Transverse colon (tissue), 4 donors: ENCODE measurements at regions not wholly inside any gene's neighbourhood (a gene's known extent, or its start where the extent isn't known, plus 50 kb on each side); places are given as distances from the start of the nearest gene placed in this dataset.

Experiments
- DNase-seq: peaks from one replicate; pipeline ENCODE4 v3.0.0-alpha.2; 2019
- H3K27ac ChIP-seq, 4 donors: fragments of 200-600 bp; sonication (generic); 2 replicates each; pipeline ENCODE4 v1.5.1; 2016 to 2018; ENCODE audit warnings: inconsistent platforms in 4 of 4
- H3K27me3 ChIP-seq: fragments of 200-600 bp; sonication (generic); 2 replicates; pipeline ENCODE4 v1.5.1; 2017; ENCODE audit warnings: inconsistent platforms
- H3K36me3 ChIP-seq, 4 donors: fragments of 200-600 bp; sonication (generic); 2 replicates each; pipeline ENCODE4 v1.5.1; 2017 to 2019; ENCODE audit warnings: inconsistent platforms in 4 of 4
- H3K4me1 ChIP-seq, 4 donors: fragments of 200-600 bp; sonication (generic); 2 replicates each; pipeline ENCODE4 v1.5.1; 2017 to 2020; ENCODE audit warnings: inconsistent platforms in 4 of 4
- H3K4me3 ChIP-seq, 4 donors: fragments of 200-600 bp; sonication (generic); 1 replicate in 1 of 4; 2 replicates in 3 of 4; pipeline versions ENCODE4 v1.5.1 to v1.6.1; 2017 to 2019; ENCODE audit warnings: inconsistent platforms in 4 of 4
- H3K9me3 ChIP-seq, 2 donors: fragments of 200-600 bp; sonication (generic); 2 replicates each; pipeline ENCODE4 v1.5.1; 2017 to 2019; ENCODE audit warnings: inconsistent platforms in 2 of 2
- EP300 ChIP-seq: sonication (generic); formaldehyde crosslinking; IDR thresholded peaks from one replicate; pipeline ENCODE4 v1.6.1; 2017; ENCODE audit warnings: antibody characterized with exemption, low read depth
- POLR2A ChIP-seq: fragments of 450-650 bp; IDR thresholded peaks from one replicate; pipeline ENCODE4 v1.6.1; 2016; ENCODE audit warnings: antibody characterized with exemption, mild to moderate bottlenecking, moderate library complexity
- POLR2AphosphoS5 ChIP-seq, 3 donors: sonication (generic); formaldehyde crosslinking; IDR thresholded peaks; one replicate each; pipeline ENCODE4 v1.6.1; 2016; ENCODE audit warnings: antibody characterized with exemption in 3 of 3
- WGBS, 2 donors: methylation state at CpG; one replicate each; pipeline ENCODE4 v1.1.5; 2018; ENCODE audit warnings: low coverage in 1 of 2; 5-methylcytosine and 5-hydroxymethylcytosine counted together
- in situ Hi-C, 4 donors: fragments of 200-750 bp; cut with MboI; loops; one replicate each; pipeline versions ENCODE4 v1.15.0 to v1.15.1; 2017; ENCODE audit warnings: low sequenced_read_pairs in 3 of 4, low pct_ligation_motif_present in 1 of 4, low pct_unique_long_range_greater_than_20kb in 1 of 4
- intact Hi-C: fragments of 100-400 bp; cut with DNase I; formaldehyde crosslinking; loops from one replicate; pipeline ENCODE4 v1.15.1; 2023; ENCODE audit warnings: low total_unique reads
- TF ChIP-seq, protein P1 (sequence below), 5 experiments: fragments of 200-600 bp in 3 of 5; fragments of 450-650 bp in 2 of 5; sonication (generic) in 3 of 5; IDR thresholded peaks; 1 replicate in 2 of 5; 2 replicates in 3 of 5; pipeline ENCODE4 v1.5.1; 2016 to 2017; ENCODE audit warnings: antibody characterized with exemption in 5 of 5, inconsistent platforms in 3 of 5, mild to moderate bottlenecking in 2 of 5, moderate library complexity in 1 of 5

- H3K9me3 ChIP-seq: no peaks in the 10 kb centered on the region
- no peaks in the 10 kb centered on the region for H3K27me3 ChIP-seq
- H3K36me3 ChIP-seq: no peaks in the 10 kb centered on the region
- TF ChIP-seq POLR2AphosphoS5 (IDR thresholded peaks at IDR 0.05) (no peak), EP300 (no peak), POLR2A (no peak)
- TF ChIP-seq, protein P1, sequence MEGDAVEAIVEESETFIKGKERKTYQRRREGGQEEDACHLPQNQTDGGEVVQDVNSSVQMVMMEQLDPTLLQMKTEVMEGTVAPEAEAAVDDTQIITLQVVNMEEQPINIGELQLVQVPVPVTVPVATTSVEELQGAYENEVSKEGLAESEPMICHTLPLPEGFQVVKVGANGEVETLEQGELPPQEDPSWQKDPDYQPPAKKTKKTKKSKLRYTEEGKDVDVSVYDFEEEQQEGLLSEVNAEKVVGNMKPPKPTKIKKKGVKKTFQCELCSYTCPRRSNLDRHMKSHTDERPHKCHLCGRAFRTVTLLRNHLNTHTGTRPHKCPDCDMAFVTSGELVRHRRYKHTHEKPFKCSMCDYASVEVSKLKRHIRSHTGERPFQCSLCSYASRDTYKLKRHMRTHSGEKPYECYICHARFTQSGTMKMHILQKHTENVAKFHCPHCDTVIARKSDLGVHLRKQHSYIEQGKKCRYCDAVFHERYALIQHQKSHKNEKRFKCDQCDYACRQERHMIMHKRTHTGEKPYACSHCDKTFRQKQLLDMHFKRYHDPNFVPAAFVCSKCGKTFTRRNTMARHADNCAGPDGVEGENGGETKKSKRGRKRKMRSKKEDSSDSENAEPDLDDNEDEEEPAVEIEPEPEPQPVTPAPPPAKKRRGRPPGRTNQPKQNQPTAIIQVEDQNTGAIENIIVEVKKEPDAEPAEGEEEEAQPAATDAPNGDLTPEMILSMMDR (IDR thresholded peaks at IDR 0.05): no peak
- in situ Hi-C loops: no loop called here
- WGBS, 2 donors: 56 to 70% methylated on average over 5 of the region's 5 CpGs
- H3K4me3 ChIP-seq: no peak overlapping the region
- peaks cover 0 to 18% (median 9%) of the 10 kb centered on the region in 4 donors for H3K4me1 ChIP-seq
- no peak overlapping the region for H3K27ac ChIP-seq
- DNase-seq: peak; percentile 28
- intact Hi-C loops: no loop called here
Observed at GRCh38 chr20:6651016-6651415, 116.5 kb upstream of the BMP2 start.

DNA sequence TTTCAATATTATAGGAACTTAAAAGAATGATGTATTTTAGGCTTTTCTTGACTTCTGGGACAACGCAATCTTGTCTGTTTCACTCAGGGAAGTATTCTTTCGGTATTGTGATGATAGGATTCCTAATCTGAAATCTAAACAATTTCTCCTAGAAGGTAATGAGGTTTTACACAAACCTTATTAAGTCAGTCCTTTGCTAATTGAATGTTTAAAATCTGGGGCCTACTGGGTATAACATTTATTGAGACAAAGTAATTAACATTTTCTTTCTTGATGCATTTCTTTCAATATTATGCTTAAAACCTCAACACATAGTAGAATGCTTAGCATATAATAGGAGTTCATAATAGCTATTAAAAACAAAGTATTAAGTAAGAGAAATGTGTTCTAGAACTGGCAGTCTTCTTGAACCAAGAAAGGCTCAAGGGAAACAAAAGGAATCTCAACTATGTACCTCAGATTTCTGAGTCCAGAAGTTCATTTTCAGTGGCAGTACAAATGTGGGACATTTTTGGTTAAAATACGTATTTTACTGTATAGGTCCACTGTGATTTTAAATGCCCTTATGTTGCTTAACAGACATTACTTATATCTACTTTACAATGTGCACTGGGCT, 121.4 kb upstream of the BMP2 start:
- no peak for DNase-seq
- Histone ChIP-seq H3K9me3 (no peaks in the 10 kb centered on the region), H3K4me3 (no peak overlapping the region), H3K27ac (no peak overlapping the region), H3K36me3 (no peaks in the 10 kb centered on the region), H3K4me1 (no peaks in the 10 kb centered on the region), H3K27me3 (no peaks in the 10 kb centered on the region)
- in situ Hi-C loops: loop anchor here in 2 of 4 donors (25.0 kb wide), 2 partner anchors 91 to 166 kb away; no protein-coding TSS in a partner anchor
- intact Hi-C loops: no loop called here
- 84 to 96% methylated on average over 3 of the region's 3 CpGs for WGBS, 2 donors
- TF ChIP-seq POLR2A (no peak), EP300 (no peak)
- TF ChIP-seq, protein P1 (IDR thresholded peaks at IDR 0.05): no peak

DNA sequence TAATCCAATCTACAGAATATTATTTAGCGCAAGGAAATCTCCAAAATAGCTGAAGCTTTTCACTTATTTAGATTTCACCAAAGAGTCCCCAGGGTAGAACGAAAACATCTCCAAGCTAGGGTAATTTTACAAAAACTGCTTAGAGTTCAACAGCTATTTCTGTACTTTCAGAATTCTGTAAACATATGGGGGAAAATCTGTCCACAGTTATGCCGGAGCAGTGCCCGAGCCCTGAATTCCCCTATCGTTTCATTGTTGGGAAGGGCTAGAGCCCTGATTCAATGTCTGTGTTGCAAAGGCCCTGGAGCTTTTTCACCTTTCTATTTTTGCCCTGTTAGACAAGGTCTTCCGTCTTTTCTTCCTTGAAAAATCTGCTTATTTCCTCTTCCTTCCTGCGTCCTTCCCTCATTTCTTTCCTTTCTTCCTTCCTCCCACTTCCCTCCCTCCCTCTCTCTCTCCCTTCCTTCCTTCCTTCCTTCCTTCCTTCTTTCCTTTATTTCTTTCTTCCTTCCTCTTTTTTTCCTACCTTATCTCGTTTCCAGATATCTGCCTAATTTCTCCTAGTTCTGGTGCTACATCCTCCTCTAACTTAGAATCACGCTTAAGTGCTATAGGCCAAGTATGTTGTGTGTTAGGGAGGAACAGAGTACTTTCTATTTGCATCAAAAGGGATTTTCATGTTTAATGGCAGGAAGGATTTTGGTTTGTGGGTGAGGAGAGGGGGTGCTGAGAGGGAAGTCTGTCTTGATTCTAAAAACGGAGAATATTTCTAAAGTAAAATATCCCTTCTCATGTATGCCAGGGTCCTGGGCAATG, 122.5 kb upstream of the BMP2 start:
- Histone ChIP-seq H3K27me3 (no peaks in the 10 kb centered on the region), H3K36me3 (no peaks in the 10 kb centered on the region), H3K4me3 (no peak overlapping the region), H3K9me3 (no peaks in the 10 kb centered on the region), H3K27ac (no peak overlapping the region), H3K4me1 (no peaks in the 10 kb centered on the region)
- in situ Hi-C loops (loop anchor here in 2 of 4 donors (25.0 kb wide), 2 partner anchors 92 to 167 kb away; no protein-coding TSS in a partner anchor), intact Hi-C loops (no loop called here)
- DNase-seq: no peak
- TF ChIP-seq, protein P1 (IDR thresholded peaks at IDR 0.05): no peak
- no peak for TF ChIP-seq EP300
- TF ChIP-seq POLR2A: no peak
- TF ChIP-seq POLR2AphosphoS5 (IDR thresholded peaks at IDR 0.05): no peak
- WGBS, 2 donors: 63 to 64% methylated on average over 9 to 10 of the region's 10 CpGs

DNA sequence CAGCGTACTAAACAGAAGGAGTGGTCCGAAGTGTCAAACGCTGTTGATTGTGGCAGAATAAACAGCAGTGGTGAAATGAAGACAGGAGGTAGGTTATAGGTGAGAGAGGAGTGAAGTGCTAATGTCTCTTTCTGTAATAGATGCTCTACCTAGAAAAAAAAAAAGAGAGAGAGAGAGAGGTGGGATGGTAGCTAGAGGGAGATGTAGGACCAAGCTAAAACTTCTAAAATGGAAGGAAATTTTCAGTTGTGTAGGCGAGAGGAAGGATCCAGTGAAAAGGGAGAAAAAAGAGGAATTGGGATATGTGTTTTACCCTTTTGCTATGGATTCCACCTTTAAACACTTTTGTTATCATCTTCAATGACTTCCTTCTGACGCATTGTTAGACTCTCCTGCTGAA, 126.5 kb upstream of the BMP2 start:
- in situ Hi-C loops (loop anchor here in 2 of 4 donors (25.0 kb wide), 2 partner anchors 96 to 171 kb away; no protein-coding TSS in a partner anchor), intact Hi-C loops (no loop called here)
- Histone ChIP-seq H3K4me3 (no peak overlapping the region), H3K27me3 (no peaks in the 10 kb centered on the region), H3K4me1 (peaks cover 0 to 17% (median 5%) of the 10 kb centered on the region in 4 donors), H3K27ac (no peak overlapping the region), H3K36me3 (no peaks in the 10 kb centered on the region), H3K9me3 (no peaks in the 10 kb centered on the region)
- TF ChIP-seq POLR2A (no peak), POLR2AphosphoS5 (IDR thresholded peaks at IDR 0.05) (no peak), EP300 (no peak)
- TF ChIP-seq, protein P1 (IDR thresholded peaks at IDR 0.05): no peak
- DNase-seq: no peak
- WGBS, 2 donors: 49 to 63% methylated on average over 5 of the region's 5 CpGs
